Effector CD4-positive, alpha-beta T cell (primary cell): ENCODE measurements at regions not wholly inside any gene's neighbourhood (a gene's known extent, or its start where the extent isn't known, plus 50 kb on each side); places are given as distances from the start of the nearest gene placed in this dataset.

Experiments
- DNase-seq: peaks from one replicate; pipeline ENCODE4 v3.0.0-alpha.2; 2020

- no peak for DNase-seq
Measured at GRCh38 chr2:57987835-57988573, 58.6 kb upstream of the VRK2 start.

GRCh38 chr2:57990118-57990725 is 56.4 kb upstream of the VRK2 start:
- no peak for DNase-seq
